NCI-H748 (cell line): ENCODE measurements at regions not wholly inside any gene's neighbourhood (a gene's known extent, or its start where the extent isn't known, plus 50 kb on each side); places are given as distances from the start of the nearest gene placed in this dataset.

Experiments used
- DNase-seq: peaks from one replicate; lab custom pipeline; 2025; ENCODE audit not compliant: unreplicated experiment; lab: John Stamatoyannopoulos, UW

GRCh38 chr9:550333-550732 lies 291.2 kb upstream of the DMRT1 start:
- DNase-seq: no peak

GRCh38 chr9:551986-552929 lies 289.2 kb upstream of the DMRT1 start:
- DNase-seq: no peak

- no peak for DNase-seq
Observed at GRCh38 chr9:555493-555892, 286.0 kb upstream of the DMRT1 start.

- DNase-seq: no peak
Observed at GRCh38 chr9:556199-556598, 285.3 kb upstream of the DMRT1 start.

- no peak for DNase-seq
Observed at GRCh38 chr9:556675-557074, 284.8 kb upstream of the DMRT1 start.

- no peak for DNase-seq
Observed at GRCh38 chr9:557601-558201, 283.8 kb upstream of the DMRT1 start.

- DNase-seq: no peak
Observed at GRCh38 chr9:561427-561826, 280.1 kb upstream of the DMRT1 start.

GRCh38 chr9:563200-563599 lies 278.3 kb upstream of the DMRT1 start:
- no peak for DNase-seq

GRCh38 chr9:565528-565927 lies 276.0 kb upstream of the DMRT1 start:
- no peak for DNase-seq

GRCh38 chr9:567128-567746 lies 274.3 kb upstream of the DMRT1 start:
- DNase-seq: no peak

GRCh38 chr9:567747-568305 lies 273.7 kb upstream of the DMRT1 start:
- no peak for DNase-seq

- DNase-seq: no peak
Observed at GRCh38 chr9:569296-569695, 272.2 kb upstream of the DMRT1 start.

GRCh38 chr9:570187-570586 lies 271.3 kb upstream of the DMRT1 start:
- DNase-seq: no peak

GRCh38 chr9:571066-571465 lies 270.4 kb upstream of the DMRT1 start:
- DNase-seq: peak; percentile 72

- no peak for DNase-seq
Observed at GRCh38 chr9:571741-572140, 269.8 kb upstream of the DMRT1 start.

GRCh38 chr9:573691-574410 lies 267.6 kb upstream of the DMRT1 start:
- DNase-seq: no peak

GRCh38 chr9:575139-575538 lies 266.4 kb upstream of the DMRT1 start:
- DNase-seq: no peak

- DNase-seq: no peak
Observed at GRCh38 chr9:580652-581342, 260.7 kb upstream of the DMRT1 start.

- no peak for DNase-seq
Observed at GRCh38 chr9:581673-582497, 259.6 kb upstream of the DMRT1 start.

GRCh38 chr9:582775-583174 lies 258.7 kb upstream of the DMRT1 start:
- DNase-seq: no peak
